HG02885 (cell line): ENCODE measurements at regions not wholly inside any gene's neighbourhood (a gene's known extent, or its start where the extent isn't known, plus 50 kb on each side); places are given as distances from the start of the nearest gene placed in this dataset.
"Not testable (repeated sequence)": the region's sequence is repeated elsewhere in the genome, so short reads cannot be mapped to it uniquely, and the experiment has no call there.

Experiments
- ATAC-seq: cut with Tn5 transposase; IDR thresholded peaks from one replicate; pipeline ENCODE4 v1.9.1; 2021; ENCODE audit warnings: mild to moderate bottlenecking; ENCODE audit not compliant: unreplicated experiment, poor library complexity

GRCh38 chr2:4883375-4883774 lies 808.8 kb upstream of the SOX11 start:
- ATAC-seq = no peak

DNA sequence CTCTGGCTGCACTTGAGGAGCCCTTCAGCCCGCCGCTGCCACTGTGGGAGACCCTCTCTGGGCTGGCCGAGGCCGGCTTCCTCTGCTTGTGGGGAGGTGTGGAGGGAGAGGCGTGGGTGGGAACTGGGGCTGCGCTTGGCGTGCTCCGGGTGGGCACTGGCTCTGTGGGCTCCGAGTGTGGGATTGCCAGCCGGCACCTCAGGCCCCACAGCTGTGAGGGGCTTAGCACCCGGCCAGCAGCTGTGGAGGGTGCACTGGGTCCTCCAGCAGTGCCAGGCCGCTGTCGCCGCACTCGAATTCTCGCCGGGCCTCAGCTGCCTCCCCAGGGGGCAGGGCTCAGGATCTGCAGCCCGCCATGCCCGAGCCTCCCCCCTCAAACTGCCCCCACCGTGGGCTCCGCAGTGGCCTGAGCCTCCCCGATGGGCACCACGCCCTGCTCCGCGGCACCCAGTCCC lies 808.0 kb upstream of the SOX11 start:
- ATAC-seq = no peak

DNA sequence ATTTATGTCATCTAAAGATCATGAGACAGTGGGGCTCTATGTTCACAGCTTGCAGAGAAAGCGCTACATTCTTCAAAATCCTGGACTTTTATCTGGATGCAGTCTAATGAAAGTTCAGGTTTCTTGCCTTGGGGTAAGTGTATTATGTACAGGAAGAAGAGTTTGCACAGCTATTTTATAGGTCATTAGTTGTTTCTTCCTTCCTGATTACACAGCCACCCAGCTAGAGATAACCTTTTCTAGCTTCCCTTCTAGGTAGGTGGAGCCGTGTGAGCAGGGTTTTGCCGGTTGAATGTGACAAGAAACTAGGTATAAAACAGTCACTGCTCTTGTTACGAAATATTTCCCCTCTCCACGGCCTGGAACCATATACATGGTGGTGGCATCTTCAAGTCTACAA lies 800.8 kb upstream of the SOX11 start:
- no peak for ATAC-seq

- no peak for ATAC-seq
Observed at GRCh38 chr2:4895371-4895770, 796.8 kb upstream of the SOX11 start.

DNA sequence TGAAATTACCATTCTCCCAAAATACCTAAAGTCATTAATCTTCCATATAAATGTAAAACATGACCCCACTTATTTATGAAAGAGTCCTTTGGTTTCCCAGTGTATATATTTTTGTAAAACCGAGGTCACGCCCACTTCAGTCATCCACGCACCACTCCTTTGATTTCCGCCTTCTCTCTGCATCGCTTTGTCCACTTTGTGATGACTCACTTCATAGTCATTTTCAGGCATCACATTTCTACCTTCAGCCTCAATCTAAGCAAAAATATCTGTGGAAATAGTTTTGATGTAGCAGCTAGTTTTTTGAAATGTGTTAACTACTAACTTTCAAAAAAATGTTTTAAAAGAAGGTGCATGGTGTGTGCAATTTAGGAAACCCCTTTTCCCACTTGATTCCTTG lies 793.5 kb upstream of the SOX11 start:
- no peak for ATAC-seq

GRCh38 chr2:4900242-4900641 lies 791.9 kb upstream of the SOX11 start:
- ATAC-seq = no peak

DNA sequence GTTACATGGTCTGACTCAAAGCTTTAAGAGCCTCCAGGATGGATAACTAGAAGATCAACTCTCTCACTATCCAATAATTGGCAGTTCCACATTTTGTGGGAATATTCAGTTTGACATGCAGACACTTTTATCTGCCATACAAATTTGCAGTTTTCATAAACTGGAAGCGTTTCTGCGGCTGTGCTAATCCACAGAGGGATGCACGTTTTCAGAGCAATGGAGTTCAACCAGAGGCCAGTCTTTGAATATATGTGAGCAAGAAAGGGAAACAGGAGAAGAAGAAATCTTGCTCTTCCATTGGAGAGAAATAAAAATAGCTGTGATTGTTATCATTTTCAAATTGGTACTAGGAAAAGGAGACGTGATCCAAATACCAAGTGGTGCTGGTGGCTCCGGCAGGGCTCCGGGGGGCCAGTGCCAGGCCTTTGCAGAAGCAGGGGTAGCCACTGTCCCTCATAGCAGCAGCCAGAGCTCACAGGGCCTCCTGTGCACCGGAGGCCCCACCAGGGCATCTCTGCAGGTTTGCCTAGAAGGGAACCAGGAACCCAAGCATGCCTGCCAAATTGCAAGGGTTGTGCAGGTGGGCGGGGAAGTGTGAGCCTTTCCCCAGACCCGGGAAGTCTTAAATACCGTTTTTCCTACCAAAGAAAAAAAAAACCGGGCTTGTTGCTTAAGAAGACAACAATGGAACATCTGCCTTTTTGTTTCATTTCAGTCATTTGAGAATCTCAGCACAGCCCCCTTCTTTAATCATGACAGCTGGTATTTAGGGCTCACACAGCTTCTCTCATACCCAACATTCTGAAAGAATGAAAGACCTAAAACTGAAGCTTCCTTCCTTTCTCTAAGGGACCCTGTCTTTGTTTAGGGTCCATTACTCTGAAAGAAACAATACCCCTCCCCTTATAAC lies 791.1 kb upstream of the SOX11 start:
- no peak for ATAC-seq

DNA sequence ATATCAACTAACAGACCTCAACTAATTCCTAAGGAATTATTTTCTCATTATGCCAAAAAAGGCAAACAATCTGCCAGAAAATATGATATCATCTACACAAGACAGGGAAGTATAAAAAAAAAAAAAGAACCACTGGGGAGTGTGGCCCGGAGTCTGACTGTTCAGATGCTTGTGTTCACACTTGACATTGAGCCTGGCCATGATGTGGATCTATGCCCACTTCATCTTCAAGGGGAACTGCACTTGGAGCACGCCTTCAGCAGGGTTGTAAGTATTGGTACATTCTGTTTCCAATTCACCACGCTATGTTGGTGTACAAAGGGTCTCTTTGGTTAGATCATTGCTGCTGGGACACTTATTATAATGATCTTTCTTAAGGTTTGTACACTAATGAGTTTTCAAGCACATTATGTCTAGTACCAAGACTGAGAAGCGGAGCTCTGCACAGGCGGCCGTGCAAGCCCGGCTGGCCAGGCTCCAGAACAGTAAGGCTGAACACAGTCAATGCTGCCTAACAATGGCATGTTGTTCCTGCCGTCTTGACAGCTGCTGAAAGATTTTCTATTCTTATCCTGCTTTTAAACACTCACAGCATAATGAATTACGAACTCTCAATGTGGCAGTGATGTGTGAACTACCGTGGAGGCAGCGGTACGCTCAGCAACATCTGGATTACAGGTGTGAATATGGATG lies 788.4 kb upstream of the SOX11 start:
- ATAC-seq = no peak

DNA sequence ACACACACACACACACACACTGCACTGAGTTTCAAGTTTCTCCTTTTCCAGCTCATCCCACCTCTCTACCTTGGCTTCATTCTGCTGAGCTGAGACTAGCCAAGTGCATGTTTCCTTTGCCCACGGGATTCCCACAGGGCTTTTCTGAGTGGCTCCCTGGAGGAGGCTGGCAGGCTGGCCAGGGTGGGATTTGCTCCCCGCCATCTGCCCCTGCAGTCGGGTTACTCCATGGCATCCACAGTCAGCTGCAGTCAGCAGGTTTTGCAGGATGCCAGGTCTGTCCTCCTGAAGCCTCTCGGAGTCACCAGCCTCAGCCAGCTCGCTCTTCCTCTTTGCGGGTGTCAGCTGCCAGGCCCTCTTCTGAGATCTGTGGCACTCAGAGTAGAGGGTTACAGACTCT lies 783.7 kb upstream of the SOX11 start:
- ATAC-seq = no peak

- ATAC-seq = no peak
Observed at GRCh38 chr2:4909346-4910009, 782.7 kb upstream of the SOX11 start.

GRCh38 chr2:4914036-4914435 lies 778.1 kb upstream of the SOX11 start:
- no peak for ATAC-seq

- no peak for ATAC-seq
Observed at GRCh38 chr2:4914551-4914950, 777.6 kb upstream of the SOX11 start.

DNA sequence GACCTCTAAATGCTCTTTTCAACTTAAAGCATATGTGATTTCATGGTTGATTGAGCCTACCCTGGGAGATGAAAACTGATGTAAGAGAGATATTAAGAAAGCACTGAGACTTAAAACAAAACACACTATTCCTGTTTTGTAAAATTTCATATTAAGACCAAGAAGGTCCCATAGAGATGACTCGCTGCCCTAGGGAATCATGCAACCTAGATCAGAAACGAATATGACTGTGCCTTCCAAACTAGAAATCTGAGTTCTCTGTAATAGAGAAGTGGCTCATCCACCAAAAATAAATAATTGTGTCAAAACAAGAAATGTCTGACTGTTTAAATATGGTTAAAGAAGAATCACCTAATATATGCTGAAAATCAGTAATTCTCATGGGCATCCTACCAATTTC lies 776.8 kb upstream of the SOX11 start:
- no peak for ATAC-seq

DNA sequence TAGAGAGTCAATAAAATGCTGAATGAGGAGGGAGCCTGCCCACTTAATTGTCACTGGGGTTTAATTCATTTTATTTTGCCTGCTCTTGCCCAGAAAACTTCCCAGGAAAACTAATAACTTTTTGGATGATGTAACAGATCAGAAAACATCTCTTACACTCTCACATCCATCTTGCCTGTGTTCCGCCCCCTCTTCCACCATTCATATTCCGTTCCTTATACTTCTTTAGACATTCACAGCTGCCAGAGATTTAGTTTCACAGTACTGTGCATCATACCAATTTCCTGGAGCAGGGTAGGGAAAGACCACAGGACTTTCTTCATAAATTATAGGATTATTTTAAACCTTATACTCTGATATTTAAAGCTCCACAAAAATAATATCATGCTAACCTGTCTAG lies 776.1 kb upstream of the SOX11 start:
- ATAC-seq = no peak

GRCh38 chr2:4930704-4931103 lies 761.5 kb upstream of the SOX11 start:
- ATAC-seq = no peak

DNA sequence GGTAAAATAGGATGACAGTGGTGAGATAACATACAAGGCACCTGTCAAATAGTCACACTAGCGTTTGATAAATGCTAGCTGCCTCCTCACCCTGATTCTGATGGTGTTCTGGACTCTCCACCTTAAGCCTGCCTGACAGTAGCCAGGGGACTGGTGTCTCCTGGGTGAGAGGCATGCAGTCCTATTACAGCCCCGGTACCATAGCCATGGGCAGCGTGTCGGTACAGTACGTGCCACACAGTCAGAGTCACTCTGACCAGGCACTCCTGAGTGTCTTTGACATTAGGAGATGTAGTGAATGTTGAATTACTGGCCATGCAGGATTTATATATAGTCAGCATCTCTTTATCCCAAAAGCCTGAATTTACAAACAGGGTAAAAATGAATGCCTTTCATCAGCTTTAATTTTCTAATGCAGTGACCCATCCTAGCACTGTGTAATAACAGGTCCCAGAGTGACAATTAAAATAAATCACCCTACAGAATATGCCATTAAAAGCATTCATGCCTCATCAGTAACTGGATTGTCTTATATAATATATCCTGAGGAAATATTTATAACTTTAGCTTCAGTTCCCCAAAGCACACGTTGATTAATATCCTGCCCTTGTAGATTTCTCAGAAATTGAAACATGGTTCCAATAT lies 760.3 kb upstream of the SOX11 start:
- ATAC-seq = no peak

- not testable (repeated sequence) for ATAC-seq
Observed at GRCh38 chr2:4935291-4935690, 756.9 kb upstream of the SOX11 start.

DNA sequence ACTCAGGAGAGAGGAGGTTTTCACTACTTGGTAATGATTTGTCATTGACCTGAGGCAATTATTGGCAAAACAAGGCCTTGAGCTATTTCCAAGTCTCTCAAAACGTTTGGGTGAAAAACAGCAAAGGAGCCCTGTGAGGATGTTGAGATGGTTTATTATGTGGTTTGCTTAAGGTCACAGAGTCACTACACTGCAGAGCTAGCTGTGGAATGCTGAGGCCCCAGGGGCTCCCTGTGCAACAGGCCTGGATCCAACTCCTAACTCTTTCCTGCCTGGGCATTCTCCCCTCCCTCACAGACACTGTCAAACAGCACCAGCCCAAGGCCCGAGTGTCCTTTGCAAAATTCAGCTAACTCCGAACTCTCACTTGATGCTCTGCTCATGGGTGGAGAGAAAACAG lies 754.6 kb upstream of the SOX11 start:
- no peak for ATAC-seq

DNA sequence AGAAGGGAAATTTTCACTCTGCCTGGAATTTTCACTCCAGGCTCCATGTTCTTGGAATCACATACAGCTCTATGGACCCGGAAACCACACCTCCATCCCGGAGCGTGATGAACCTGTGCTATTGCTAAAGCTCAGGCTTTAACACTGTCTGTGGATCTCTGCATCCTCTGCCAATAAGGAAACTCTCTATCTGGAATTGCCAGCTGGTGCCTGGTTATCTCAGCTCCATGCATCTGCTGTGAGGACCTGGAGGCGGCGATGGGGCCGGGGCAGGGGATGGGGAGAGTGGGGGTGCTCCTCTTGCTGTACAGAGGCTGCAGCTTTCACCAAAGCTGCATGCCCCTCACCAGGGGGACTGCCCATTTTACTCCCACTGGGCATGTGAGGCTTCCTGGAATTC lies 754.0 kb upstream of the SOX11 start:
- no peak for ATAC-seq

DNA sequence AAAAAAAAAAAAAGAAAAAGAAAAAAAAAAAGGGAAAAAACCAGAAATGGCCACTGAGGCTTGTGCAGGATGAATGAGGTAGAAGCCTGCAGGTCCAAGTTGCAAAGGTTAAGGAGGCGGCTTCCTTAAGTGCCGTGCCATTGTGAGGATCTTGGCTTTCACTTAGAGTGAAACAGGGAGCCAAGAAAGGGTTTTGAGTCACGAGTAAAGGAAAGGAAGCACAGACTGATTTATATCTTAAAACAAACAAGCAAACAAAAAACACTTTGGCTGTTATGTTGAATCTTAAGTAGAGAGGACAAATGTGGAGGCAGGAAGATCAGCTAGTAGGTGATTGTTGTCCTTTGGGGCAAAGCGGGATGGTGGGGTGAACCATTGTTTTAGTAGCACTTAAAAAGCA lies 749.7 kb upstream of the SOX11 start:
- no peak for ATAC-seq

DNA sequence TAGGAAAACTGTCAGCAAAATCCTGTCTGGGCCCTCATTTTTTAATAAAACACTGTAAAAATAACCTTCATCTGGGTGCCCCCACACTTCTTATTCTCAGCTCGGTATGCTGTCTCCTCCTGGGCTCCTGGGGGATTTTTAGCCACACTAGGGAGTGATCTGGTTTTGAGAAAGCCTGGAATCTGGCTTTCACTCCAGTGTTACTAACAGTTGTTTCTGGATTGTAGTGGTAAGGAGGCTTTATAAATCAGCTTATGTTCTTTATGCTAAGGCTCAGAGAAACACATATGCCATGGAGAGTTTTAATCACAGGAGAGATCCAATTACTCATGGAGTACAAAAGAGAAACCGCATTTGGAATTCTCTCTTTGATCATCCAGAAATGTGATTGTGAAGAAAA lies 744.3 kb upstream of the SOX11 start:
- ATAC-seq = no peak
